GM03348 (cell line): ENCODE measurements at regions not wholly inside any gene's neighbourhood (a gene's known extent, or its start where the extent isn't known, plus 50 kb on each side); places are given as distances from the start of the nearest gene placed in this dataset.

Experiments used
- DNase-seq: peaks from one replicate; pipeline ENCODE4 v3.0.0; 2012; ENCODE audit warnings: low spot score

GRCh38 chr5:174191076-174191475 lies 145.6 kb downstream of the NSG2 start:
- DNase-seq = no peak

- DNase-seq = no peak
These were observed 146.5 kb downstream of the NSG2 start for GRCh38 chr5:174191850-174192655.

- DNase-seq = no peak
These were observed 147.4 kb downstream of the NSG2 start for GRCh38 chr5:174192901-174193300.

- no peak for DNase-seq
These were observed 150.0 kb downstream of the NSG2 start for GRCh38 chr5:174195517-174195916.

GRCh38 chr5:174197929-174198328 lies 152.4 kb downstream of the NSG2 start:
- no peak for DNase-seq

- DNase-seq = no peak
These were observed 153.0 kb downstream of the NSG2 start for GRCh38 chr5:174198541-174198940.

- no peak for DNase-seq
These were observed 157.5 kb downstream of the NSG2 start for GRCh38 chr5:174202996-174203395.

GRCh38 chr5:174204535-174205313 lies 159.2 kb downstream of the NSG2 start:
- no peak for DNase-seq

GRCh38 chr5:174205939-174206338 lies 160.4 kb downstream of the NSG2 start:
- no peak for DNase-seq

- no peak for DNase-seq
These were observed 165.2 kb downstream of the NSG2 start for GRCh38 chr5:174210596-174211276.

- no peak for DNase-seq
These were observed 165.7 kb downstream of the NSG2 start for GRCh38 chr5:174211277-174211626.

GRCh38 chr5:174217527-174217926 lies 172.0 kb downstream of the NSG2 start:
- no peak for DNase-seq

GRCh38 chr5:174218162-174218561 lies 172.7 kb downstream of the NSG2 start:
- no peak for DNase-seq

GRCh38 chr5:174220417-174220816 lies 174.9 kb downstream of the NSG2 start:
- DNase-seq = no peak

GRCh38 chr5:174221436-174221835 lies 175.9 kb downstream of the NSG2 start:
- DNase-seq = no peak

GRCh38 chr5:174221946-174222345 lies 176.4 kb downstream of the NSG2 start:
- DNase-seq = no peak

- no peak for DNase-seq
These were observed 177.4 kb downstream of the NSG2 start for GRCh38 chr5:174222891-174223290.

GRCh38 chr5:174223355-174223754 lies 177.8 kb downstream of the NSG2 start:
- no peak for DNase-seq

GRCh38 chr5:174229068-174229467 lies 183.6 kb downstream of the NSG2 start:
- DNase-seq = no peak

- DNase-seq = no peak
These were observed 184.2 kb downstream of the NSG2 start for GRCh38 chr5:174229514-174230370.

- DNase-seq = no peak
These were observed 186.5 kb downstream of the NSG2 start for GRCh38 chr5:174231956-174232487.

- DNase-seq = no peak
These were observed 188.9 kb downstream of the NSG2 start for GRCh38 chr5:174234388-174234787.
